ENCODE measurements at regions not wholly inside any gene's neighbourhood (a gene's known extent, or its start where the extent isn't known, plus 50 kb on each side); places are given as distances from the start of the nearest gene placed in this dataset.

GRCh38 chrX:115896362-115896761, 274.2 kb upstream of the AGTR2 start:
- Histone ChIP-seq H3K27ac (no peak overlapping the region), H3K4me1 (no peaks in the 10 kb centered on the region), H3K36me3 (no peaks in the 10 kb centered on the region), H3K27me3 (no peaks in the 10 kb centered on the region), H3K9me3 (no peaks in the 10 kb centered on the region), H3K4me3 (no peak overlapping the region)
- intact Hi-C loops (cut with DNase I): no loop called here
- no peak for DNase-seq (ENCODE audit: extremely low spot score in 2 of 2)
- no peak for TF ChIP-seq POLR2A (IDR thresholded peaks at IDR 0.05)
- no peak for TF ChIP-seq POLR2AphosphoS5 (IDR thresholded peaks at IDR 0.05; ENCODE audit: insufficient read depth in 1 of 2, low read depth in 1 of 2)
- TF ChIP-seq, protein P1, sequence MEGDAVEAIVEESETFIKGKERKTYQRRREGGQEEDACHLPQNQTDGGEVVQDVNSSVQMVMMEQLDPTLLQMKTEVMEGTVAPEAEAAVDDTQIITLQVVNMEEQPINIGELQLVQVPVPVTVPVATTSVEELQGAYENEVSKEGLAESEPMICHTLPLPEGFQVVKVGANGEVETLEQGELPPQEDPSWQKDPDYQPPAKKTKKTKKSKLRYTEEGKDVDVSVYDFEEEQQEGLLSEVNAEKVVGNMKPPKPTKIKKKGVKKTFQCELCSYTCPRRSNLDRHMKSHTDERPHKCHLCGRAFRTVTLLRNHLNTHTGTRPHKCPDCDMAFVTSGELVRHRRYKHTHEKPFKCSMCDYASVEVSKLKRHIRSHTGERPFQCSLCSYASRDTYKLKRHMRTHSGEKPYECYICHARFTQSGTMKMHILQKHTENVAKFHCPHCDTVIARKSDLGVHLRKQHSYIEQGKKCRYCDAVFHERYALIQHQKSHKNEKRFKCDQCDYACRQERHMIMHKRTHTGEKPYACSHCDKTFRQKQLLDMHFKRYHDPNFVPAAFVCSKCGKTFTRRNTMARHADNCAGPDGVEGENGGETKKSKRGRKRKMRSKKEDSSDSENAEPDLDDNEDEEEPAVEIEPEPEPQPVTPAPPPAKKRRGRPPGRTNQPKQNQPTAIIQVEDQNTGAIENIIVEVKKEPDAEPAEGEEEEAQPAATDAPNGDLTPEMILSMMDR (IDR thresholded peaks at IDR 0.05): no peak

- Histone ChIP-seq H3K9me3 (no peaks in the 10 kb centered on the region), H3K27me3 (no peaks in the 10 kb centered on the region), H3K27ac (no peak overlapping the region), H3K4me1 (no peaks in the 10 kb centered on the region), H3K4me3 (no peak overlapping the region), H3K36me3 (no peaks in the 10 kb centered on the region)
- TF ChIP-seq POLR2A (IDR thresholded peaks at IDR 0.05) (no peak), POLR2AphosphoS5 (IDR thresholded peaks at IDR 0.05; ENCODE audit: insufficient read depth in 1 of 2, low read depth in 1 of 2) (no peak)
- TF ChIP-seq, protein P1 (IDR thresholded peaks at IDR 0.05): no peak
- DNase-seq (ENCODE audit: extremely low spot score in 2 of 2): no peak
- intact Hi-C loops (cut with DNase I): no loop called here
Measured at GRCh38 chrX:115897956-115898355, 272.6 kb upstream of the AGTR2 start.

DNA sequence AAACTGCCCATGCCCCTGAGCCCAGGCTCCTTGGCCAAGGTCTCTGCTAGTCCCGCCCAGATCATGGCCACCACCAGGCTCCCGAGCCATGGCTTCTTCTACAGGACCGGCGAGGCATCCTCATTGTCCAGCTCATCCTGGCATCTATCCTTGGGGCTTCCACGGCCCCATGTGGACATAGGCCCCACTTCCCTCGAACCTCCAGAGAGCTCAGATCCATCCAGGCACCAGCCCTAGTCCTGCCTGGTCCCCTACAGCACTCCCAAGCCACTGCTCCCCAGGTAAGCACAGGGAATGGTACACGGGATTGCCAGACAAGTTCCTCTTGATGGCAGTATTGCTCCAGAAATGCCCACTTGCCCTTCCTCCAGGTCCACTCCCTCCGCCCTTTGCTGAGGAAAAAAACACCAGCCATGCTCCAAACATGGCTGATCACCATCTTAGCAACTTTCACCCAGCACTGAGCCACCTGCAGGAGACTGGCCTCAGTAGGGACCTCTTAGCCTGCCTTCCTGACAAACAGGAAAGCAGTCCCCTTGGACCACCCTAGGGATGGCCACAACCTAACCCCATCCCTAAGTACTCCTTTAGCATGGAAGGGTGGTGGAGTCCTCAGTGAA, 272.1 kb upstream of the AGTR2 start:
- Histone ChIP-seq H3K27me3 (no peaks in the 10 kb centered on the region), H3K9me3 (no peaks in the 10 kb centered on the region), H3K4me3 (no peak overlapping the region), H3K4me1 (no peaks in the 10 kb centered on the region), H3K27ac (no peak overlapping the region), H3K36me3 (no peaks in the 10 kb centered on the region)
- intact Hi-C loops (cut with DNase I): no loop called here
- TF ChIP-seq, protein P1 (IDR thresholded peaks at IDR 0.05): peak in 1 of 3 experiments; percentile 40
- no peak for TF ChIP-seq POLR2AphosphoS5 (IDR thresholded peaks at IDR 0.05; ENCODE audit: insufficient read depth in 1 of 2, low read depth in 1 of 2)
- TF ChIP-seq POLR2A (IDR thresholded peaks at IDR 0.05): no peak
- DNase-seq (ENCODE audit: extremely low spot score in 2 of 2): no peak

GRCh38 chrX:115900425-115900824, 270.1 kb upstream of the AGTR2 start:
- Histone ChIP-seq H3K27ac (no peak overlapping the region), H3K36me3 (no peaks in the 10 kb centered on the region), H3K4me3 (no peak overlapping the region), H3K27me3 (no peaks in the 10 kb centered on the region), H3K4me1 (no peaks in the 10 kb centered on the region), H3K9me3 (no peaks in the 10 kb centered on the region)
- intact Hi-C loops (cut with DNase I): no loop called here
- DNase-seq (ENCODE audit: extremely low spot score in 2 of 2): no peak
- TF ChIP-seq POLR2A (IDR thresholded peaks at IDR 0.05) (no peak), POLR2AphosphoS5 (IDR thresholded peaks at IDR 0.05; ENCODE audit: insufficient read depth in 1 of 2, low read depth in 1 of 2) (no peak)
- TF ChIP-seq, protein P1 (IDR thresholded peaks at IDR 0.05): no peak

DNA sequence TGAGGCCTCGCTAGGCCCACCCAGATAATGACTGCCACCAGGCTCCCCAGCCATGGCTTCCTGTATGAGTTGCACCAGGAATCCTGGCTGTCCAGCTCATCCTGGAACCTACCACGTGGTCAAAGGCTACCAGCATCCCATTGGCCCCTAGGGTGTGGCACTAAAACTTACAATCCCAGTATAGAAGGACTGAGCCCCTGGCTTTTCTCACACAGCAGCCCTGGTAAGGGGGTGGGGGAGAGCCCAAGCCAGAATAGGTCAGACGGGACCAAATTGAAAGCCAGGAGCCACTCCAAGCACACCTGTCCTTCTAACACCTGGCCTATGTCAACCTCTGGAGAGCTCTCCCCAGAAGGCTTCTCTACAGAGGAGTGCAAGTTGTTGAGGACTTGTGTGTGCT, 269.3 kb upstream of the AGTR2 start:
- Histone ChIP-seq H3K9me3 (no peaks in the 10 kb centered on the region), H3K27me3 (no peaks in the 10 kb centered on the region), H3K36me3 (no peaks in the 10 kb centered on the region), H3K4me3 (no peak overlapping the region), H3K27ac (no peak overlapping the region), H3K4me1 (no peaks in the 10 kb centered on the region)
- no peak for TF ChIP-seq POLR2A (IDR thresholded peaks at IDR 0.05)
- no peak for DNase-seq (ENCODE audit: extremely low spot score in 2 of 2)
- intact Hi-C loops (cut with DNase I): no loop called here
